ENCODE measurements at regions not wholly inside any gene's neighbourhood (a gene's known extent, or its start where the extent isn't known, plus 50 kb on each side); places are given as distances from the start of the nearest gene placed in this dataset.
"Not testable (repeated sequence)": the region's sequence is repeated elsewhere in the genome, so short reads cannot be mapped to it uniquely, and the experiment has no call there.

DNA sequence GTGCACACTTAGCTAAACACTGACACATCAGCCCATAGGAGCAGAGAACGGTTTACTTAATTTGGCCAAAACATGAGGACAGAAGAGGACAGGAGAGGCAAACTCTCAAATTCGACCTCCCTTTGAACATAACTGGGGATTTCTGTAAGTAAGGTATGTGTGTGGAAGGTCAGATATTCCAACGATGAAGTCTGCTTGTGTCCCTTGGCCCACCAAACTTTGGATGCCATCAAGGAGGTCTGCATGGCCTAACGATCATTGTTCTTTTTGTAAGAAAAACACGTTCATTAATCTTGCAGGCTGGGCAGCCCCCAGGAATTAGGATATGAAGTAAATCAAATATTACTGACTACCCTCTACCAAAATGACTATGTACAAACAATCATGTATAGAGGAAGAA is 908.5 kb upstream of the ATXN7L3B start:
- no peak overlapping the region for H3K4me3 ChIP-seq (ENCODE audit: low read depth, low read length)
- TF ChIP-seq, protein P1, sequence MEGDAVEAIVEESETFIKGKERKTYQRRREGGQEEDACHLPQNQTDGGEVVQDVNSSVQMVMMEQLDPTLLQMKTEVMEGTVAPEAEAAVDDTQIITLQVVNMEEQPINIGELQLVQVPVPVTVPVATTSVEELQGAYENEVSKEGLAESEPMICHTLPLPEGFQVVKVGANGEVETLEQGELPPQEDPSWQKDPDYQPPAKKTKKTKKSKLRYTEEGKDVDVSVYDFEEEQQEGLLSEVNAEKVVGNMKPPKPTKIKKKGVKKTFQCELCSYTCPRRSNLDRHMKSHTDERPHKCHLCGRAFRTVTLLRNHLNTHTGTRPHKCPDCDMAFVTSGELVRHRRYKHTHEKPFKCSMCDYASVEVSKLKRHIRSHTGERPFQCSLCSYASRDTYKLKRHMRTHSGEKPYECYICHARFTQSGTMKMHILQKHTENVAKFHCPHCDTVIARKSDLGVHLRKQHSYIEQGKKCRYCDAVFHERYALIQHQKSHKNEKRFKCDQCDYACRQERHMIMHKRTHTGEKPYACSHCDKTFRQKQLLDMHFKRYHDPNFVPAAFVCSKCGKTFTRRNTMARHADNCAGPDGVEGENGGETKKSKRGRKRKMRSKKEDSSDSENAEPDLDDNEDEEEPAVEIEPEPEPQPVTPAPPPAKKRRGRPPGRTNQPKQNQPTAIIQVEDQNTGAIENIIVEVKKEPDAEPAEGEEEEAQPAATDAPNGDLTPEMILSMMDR (IDR thresholded peaks at IDR 0.05; ENCODE audit: low read depth, low read length): no peak
- no peak for DNase-seq (ENCODE audit: low read depth, low spot score)
- in situ Hi-C loops (cut with HindIII; ENCODE audit: low sequenced_read_pairs): no loop called here

DNA sequence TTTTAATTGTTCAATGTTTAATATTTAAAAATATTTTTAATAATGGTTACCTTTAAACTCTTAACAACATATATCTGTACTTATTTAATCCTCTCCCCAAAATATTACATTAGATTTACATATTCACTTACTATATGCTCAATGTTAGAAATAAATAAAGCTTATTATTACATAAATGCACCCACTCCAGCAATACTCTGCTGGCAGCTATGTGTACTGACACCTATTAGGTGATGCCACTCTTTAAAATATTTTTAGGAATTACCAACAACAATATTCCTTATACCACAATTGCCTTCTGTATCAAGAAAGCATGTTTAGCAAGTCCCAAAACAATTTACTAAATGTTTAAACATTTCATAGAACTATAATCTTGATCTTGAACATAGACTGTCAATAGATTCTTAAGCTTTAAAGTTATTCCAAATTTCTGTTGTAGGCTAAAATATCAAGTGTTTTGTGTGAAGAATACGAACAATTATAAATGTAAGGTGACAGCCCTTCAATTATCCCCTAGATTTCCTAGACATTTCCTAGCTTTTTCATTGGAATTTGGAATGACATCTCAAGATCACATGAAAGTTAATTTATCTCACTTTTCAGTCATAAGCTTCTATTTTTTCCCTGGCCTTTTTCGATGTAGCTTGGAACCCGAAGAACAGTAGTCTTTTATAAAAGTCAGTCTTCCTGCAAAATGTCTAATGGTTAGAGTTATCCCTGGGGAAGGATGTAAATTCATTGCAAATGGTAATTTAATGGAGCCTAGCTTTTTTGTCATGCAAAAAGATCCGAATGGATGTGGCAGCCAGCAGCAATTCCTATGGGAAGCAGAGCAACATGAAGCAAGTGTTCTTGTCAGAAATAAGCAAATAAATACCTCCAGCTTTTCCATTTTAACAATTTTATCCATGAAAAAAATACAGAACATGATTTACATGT is 907.5 kb upstream of the ATXN7L3B start:
- in situ Hi-C loops (cut with HindIII; ENCODE audit: low sequenced_read_pairs): no loop called here
- TF ChIP-seq, protein P1 (IDR thresholded peaks at IDR 0.05; ENCODE audit: low read depth, low read length): no peak
- DNase-seq (ENCODE audit: low read depth, low spot score): no peak
- H3K4me3 ChIP-seq (ENCODE audit: low read depth, low read length): no peak overlapping the region

DNA sequence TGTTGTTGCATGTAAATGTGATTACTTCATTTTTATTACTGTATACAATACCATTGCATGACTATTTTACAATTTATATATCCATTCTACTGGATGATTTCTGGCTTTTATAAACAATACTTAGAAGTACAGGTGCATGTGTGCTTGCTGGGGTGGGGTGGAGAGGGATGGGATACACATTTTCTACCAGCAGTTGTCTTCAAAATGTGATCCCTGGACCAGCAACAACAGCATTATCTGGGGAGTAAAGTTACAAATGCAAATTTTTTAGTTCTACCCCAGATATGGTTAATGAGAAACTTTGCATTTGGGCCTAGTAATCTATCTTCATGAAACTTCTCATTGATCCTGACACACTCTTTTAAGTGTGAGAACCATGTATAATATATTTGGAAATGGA is 905.4 kb upstream of the ATXN7L3B start:
- no peak for DNase-seq (ENCODE audit: low read depth, low spot score)
- in situ Hi-C loops (cut with HindIII; ENCODE audit: low sequenced_read_pairs): no loop called here
- TF ChIP-seq, protein P1 (IDR thresholded peaks at IDR 0.05; ENCODE audit: low read depth, low read length): no peak
- H3K4me3 ChIP-seq (ENCODE audit: low read depth, low read length): no peak overlapping the region

DNA sequence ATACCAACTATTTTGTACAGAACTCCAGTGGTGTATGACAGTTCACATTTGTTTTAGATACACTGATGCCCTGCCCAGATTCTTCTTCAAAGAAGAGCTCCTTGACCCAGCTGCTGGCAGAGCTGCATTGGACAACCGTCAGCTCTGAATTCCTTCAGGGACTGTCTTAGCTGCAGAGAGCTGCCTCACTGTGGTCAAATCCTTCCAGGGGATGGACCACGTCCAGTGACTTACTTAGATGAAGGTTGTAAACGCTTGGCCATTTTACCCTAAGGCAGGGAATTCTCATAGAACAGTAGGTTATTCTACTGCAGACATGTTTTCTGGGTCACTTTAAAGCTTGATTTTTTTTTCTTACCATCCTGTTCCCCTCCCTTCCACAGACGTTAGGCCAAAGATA is 905.0 kb upstream of the ATXN7L3B start:
- no peak for DNase-seq (ENCODE audit: low read depth, low spot score)
- in situ Hi-C loops (cut with HindIII; ENCODE audit: low sequenced_read_pairs): no loop called here

DNA sequence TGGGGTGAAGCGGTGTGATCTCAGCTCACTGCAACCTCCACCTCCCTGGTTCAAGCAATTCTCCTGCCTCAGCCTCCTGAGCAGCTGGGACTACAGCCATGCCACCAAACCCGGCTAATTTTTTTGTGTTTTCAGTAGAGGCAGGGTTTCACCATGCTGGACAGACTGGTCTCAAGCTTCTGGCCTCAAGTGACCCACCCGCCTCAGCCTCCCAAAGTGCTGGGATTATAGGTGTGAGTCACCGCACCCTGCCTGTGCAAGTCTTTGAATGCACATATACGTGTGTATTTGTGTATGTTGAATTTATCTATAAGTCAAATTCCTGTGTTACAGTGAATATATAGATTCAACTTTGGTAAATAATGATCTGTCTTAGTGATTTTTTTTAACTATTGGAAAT is 898.2 kb upstream of the ATXN7L3B start:
- in situ Hi-C loops (cut with HindIII; ENCODE audit: low sequenced_read_pairs); DNase-seq (ENCODE audit: low read depth, low spot score); H3K4me3 ChIP-seq (ENCODE audit: low read depth, low read length): not testable (repeated sequence)

More for the DNA sequence above, 905.0 kb upstream of the ATXN7L3B start:
- TF ChIP-seq, protein P1 (IDR thresholded peaks at IDR 0.05; ENCODE audit: low read depth, low read length): no peak
- no peak overlapping the region for H3K4me3 ChIP-seq (ENCODE audit: low read depth, low read length)

DNA sequence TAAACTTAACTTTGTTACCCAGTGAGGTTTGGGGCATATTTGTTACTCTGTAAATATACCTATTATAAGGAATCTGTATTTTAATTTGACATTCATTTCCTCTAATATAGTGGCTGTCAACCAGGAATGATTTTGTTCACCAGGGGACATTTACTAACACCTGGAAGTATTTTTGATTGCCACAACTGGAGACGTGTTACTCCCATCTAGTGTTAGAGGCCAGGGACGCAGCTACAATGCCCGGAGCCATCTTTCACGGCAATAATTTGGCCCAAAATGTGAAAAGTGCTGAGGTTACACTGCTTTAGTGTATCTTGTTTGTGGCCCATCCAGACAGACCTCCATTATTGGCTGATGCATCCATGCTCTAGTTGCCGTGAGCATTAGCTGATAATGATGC is 881.3 kb upstream of the ATXN7L3B start:
- DNase-seq (ENCODE audit: low read depth, low spot score): no peak
- in situ Hi-C loops (cut with HindIII; ENCODE audit: low sequenced_read_pairs): no loop called here
- TF ChIP-seq, protein P1 (IDR thresholded peaks at IDR 0.05; ENCODE audit: low read depth, low read length): no peak
- no peak overlapping the region for H3K4me3 ChIP-seq (ENCODE audit: low read depth, low read length)

DNA sequence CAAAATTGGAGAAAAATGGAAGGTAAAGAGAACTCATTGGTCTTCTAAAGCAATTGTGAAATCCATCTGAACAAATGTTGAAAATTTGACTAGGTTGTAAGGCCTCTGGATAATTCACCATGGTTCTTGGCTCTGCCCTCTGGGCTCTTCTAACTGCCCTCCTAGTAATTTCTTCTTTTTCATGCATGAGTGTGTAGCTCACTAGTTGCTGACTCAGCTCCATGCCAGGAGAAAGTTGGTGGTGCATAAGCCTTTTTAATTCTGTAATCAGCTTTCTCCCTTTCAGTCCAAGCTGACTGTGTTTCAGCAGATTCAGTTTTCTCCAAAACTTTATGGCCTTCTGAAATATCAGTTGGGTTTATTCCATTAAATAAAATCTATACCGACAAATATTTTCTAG is 877.8 kb upstream of the ATXN7L3B start:
- TF ChIP-seq, protein P1 (IDR thresholded peaks at IDR 0.05; ENCODE audit: low read depth, low read length): no peak
- in situ Hi-C loops (cut with HindIII; ENCODE audit: low sequenced_read_pairs): no loop called here
- no peak for DNase-seq (ENCODE audit: low read depth, low spot score)
- H3K4me3 ChIP-seq (ENCODE audit: low read depth, low read length): no peak overlapping the region
